ENCODE measurements at regions not wholly inside any gene's neighbourhood (a gene's known extent, or its start where the extent isn't known, plus 50 kb on each side); places are given as distances from the start of the nearest gene placed in this dataset.

DNA sequence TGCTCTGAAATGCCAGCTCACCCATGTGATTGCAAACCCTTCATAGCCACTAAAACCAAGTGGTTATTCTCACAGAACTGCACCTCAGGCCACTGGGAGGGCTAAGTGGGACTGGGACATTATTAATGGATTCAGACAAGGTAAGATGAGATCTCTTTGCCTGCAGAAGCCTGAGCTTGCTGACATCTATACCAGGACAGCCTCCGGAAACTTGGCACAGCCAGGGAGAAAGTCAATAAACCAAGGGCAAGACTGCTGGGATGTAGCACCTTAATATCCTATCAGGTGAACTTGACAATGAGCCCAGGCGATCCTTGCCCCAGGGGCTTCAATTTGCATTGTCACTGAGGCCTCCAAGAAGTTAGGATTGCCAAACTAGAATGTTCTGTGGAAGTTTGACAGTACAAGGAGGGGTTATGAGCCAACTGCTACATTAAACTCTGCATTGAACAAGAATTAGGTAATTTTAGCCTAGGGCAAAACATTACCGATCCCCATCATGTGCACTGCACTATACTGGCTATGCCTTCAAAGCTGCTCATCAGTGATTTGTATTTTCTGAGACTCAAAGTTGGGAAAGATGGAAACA, 60.1 kb upstream of the RALGAPA2 start:
- TF ChIP-seq, protein P1, sequence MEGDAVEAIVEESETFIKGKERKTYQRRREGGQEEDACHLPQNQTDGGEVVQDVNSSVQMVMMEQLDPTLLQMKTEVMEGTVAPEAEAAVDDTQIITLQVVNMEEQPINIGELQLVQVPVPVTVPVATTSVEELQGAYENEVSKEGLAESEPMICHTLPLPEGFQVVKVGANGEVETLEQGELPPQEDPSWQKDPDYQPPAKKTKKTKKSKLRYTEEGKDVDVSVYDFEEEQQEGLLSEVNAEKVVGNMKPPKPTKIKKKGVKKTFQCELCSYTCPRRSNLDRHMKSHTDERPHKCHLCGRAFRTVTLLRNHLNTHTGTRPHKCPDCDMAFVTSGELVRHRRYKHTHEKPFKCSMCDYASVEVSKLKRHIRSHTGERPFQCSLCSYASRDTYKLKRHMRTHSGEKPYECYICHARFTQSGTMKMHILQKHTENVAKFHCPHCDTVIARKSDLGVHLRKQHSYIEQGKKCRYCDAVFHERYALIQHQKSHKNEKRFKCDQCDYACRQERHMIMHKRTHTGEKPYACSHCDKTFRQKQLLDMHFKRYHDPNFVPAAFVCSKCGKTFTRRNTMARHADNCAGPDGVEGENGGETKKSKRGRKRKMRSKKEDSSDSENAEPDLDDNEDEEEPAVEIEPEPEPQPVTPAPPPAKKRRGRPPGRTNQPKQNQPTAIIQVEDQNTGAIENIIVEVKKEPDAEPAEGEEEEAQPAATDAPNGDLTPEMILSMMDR (IDR thresholded peaks at IDR 0.05; ENCODE audit: extremely low read depth, low read depth, low read length) = no peak
- Histone ChIP-seq H3K4me3 (ENCODE audit: insufficient read depth, low read length) (no peak overlapping the region), H3K79me2 (ENCODE audit: insufficient read depth, low read length) (no peaks in the 10 kb centered on the region), H3K27ac (ENCODE audit: low read depth, low read length) (no peak overlapping the region), H3K4me1 (ENCODE audit: insufficient read depth, low read length) (no peaks in the 10 kb centered on the region), H3K36me3 (ENCODE audit: insufficient read depth, low read length) (no peaks in the 10 kb centered on the region), H4K20me1 (ENCODE audit: insufficient read depth, low read length) (no peaks in the 10 kb centered on the region), H3K4me2 (ENCODE audit: insufficient read depth, low read length) (no peak overlapping the region), H3K9me3 (ENCODE audit: low read depth, low read length) (no peaks in the 10 kb centered on the region), H3K27me3 (ENCODE audit: insufficient read depth, low read length) (no peaks in the 10 kb centered on the region), H2AFZ (ENCODE audit: low read length) (no peak overlapping the region)
- no peak for DNase-seq (ENCODE audit: insufficient read length, low spot score, missing footprints)

DNA sequence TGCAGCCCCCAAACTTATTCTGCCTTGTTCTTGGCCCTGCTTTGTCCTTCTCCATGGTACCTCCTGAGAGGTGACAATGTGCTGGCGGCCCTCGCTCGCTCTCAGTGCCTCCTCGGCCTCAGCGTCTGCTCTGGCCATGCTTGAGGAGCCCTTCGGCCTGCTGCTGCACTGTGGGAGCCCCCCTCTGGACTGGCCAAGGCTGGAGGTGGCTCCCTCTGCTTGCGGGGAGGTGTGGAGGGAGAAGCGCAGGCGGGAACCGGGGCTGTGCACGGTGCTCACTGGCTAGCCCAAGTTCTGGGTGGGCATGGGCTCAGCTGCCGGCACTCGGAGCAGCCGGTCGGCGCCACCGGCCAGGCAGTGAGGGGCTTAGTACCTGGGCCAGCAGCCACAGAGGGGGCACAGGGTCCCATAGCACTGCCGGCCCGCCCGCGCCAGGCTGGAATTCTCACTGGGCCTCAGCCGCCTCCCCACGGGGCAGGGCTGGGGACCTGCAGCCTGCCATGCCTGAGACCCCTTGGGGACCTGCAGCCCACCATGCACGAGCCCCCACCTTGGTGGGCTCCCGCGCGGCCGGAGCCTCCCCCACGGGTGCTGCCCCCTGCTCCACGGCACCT, 55.9 kb upstream of the RALGAPA2 start:
- Histone ChIP-seq H3K36me3 (ENCODE audit: insufficient read depth, low read length) (no peaks in the 10 kb centered on the region), H3K27ac (ENCODE audit: low read depth, low read length) (no peak overlapping the region), H3K4me2 (ENCODE audit: insufficient read depth, low read length) (no peak overlapping the region), H3K79me2 (ENCODE audit: insufficient read depth, low read length) (no peaks in the 10 kb centered on the region), H3K4me1 (ENCODE audit: insufficient read depth, low read length) (no peaks in the 10 kb centered on the region), H2AFZ (ENCODE audit: low read length) (no peak overlapping the region), H4K20me1 (ENCODE audit: insufficient read depth, low read length) (no peaks in the 10 kb centered on the region), H3K9me3 (ENCODE audit: low read depth, low read length) (no peaks in the 10 kb centered on the region), H3K27me3 (ENCODE audit: insufficient read depth, low read length) (no peaks in the 10 kb centered on the region), H3K4me3 (ENCODE audit: insufficient read depth, low read length) (no peak overlapping the region)
- DNase-seq (ENCODE audit: insufficient read length, low spot score, missing footprints) = no peak
- TF ChIP-seq, protein P1 (IDR thresholded peaks at IDR 0.05; ENCODE audit: extremely low read depth, low read depth, low read length) = no peak

DNA sequence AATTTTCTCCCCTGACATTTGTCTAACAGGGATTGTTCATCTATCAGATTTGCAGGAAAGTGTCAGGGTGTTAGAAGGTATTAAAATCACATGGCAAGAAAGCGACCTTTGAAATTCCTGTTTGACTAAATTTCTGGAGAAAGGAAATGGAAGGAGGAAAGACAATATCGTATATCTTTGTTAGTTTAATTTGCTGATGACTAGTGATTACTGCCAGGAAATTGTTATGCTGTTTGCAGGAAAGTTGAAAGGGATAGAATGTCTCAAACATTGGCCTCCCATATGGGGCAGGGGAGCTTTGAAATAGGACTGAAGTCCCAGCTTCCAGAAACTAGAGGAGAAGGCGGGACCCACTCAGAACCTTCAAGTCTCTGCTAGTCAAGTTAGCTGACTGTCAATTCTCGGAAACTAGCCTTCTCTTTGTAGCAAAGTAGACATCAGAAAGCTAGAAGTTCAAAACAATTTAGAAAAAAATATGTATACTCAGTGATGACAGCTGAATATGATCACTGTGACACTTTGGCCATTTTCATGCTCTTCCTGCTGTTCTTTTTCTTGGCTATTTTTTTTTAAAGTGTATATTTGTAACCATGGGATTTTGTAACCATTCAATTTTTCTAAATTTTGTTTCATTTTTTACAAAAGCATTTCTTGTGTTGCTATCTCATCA, 53.4 kb upstream of the RALGAPA2 start:
- no peak overlapping the region for H3K4me3 ChIP-seq (ENCODE audit: insufficient read depth, low read length)
- no peaks in the 10 kb centered on the region for H3K27me3 ChIP-seq (ENCODE audit: insufficient read depth, low read length)
- H4K20me1 ChIP-seq (ENCODE audit: insufficient read depth, low read length) = no peaks in the 10 kb centered on the region
- no peaks in the 10 kb centered on the region for H3K4me1 ChIP-seq (ENCODE audit: insufficient read depth, low read length)
- no peak for DNase-seq (ENCODE audit: insufficient read length, low spot score, missing footprints)
- H2AFZ ChIP-seq (ENCODE audit: low read length) = no peak overlapping the region
- no peaks in the 10 kb centered on the region for H3K79me2 ChIP-seq (ENCODE audit: insufficient read depth, low read length)
- no peak overlapping the region for H3K4me2 ChIP-seq (ENCODE audit: insufficient read depth, low read length)
- no peaks in the 10 kb centered on the region for H3K9me3 ChIP-seq (ENCODE audit: low read depth, low read length)
- TF ChIP-seq, protein P1 (IDR thresholded peaks at IDR 0.05; ENCODE audit: extremely low read depth, low read depth, low read length) = no peak
- no peak overlapping the region for H3K27ac ChIP-seq (ENCODE audit: low read depth, low read length)
- H3K36me3 ChIP-seq (ENCODE audit: insufficient read depth, low read length) = no peaks in the 10 kb centered on the region

DNA sequence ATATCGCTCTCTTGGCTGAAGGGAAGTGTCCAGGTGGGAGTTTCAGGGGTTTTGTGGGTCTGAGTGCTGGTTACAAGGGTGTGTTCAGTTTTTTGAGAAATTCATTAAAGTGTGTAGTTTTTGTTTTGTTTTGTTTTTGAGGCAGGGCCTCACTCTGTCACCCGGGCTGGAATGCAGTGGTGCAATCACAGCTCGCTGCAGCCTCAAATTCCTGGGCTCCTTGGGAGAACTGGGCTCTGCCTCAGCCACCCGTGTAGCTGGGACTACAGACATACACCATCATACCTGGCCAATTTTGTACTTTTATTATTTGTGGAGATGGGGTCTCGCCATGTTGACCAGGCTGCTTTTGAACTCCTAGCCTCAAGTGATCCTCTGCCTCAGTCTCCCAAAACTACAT, 51.2 kb upstream of the RALGAPA2 start:
- Histone ChIP-seq H3K4me1 (ENCODE audit: insufficient read depth, low read length) (no peaks in the 10 kb centered on the region), H3K36me3 (ENCODE audit: insufficient read depth, low read length) (no peaks in the 10 kb centered on the region), H3K4me3 (ENCODE audit: insufficient read depth, low read length) (no peak overlapping the region), H3K4me2 (ENCODE audit: insufficient read depth, low read length) (no peak overlapping the region), H2AFZ (ENCODE audit: low read length) (no peak overlapping the region), H4K20me1 (ENCODE audit: insufficient read depth, low read length) (no peaks in the 10 kb centered on the region), H3K27me3 (ENCODE audit: insufficient read depth, low read length) (no peaks in the 10 kb centered on the region), H3K79me2 (ENCODE audit: insufficient read depth, low read length) (no peaks in the 10 kb centered on the region), H3K27ac (ENCODE audit: low read depth, low read length) (no peak overlapping the region), H3K9me3 (ENCODE audit: low read depth, low read length) (no peaks in the 10 kb centered on the region)
- TF ChIP-seq, protein P1 (IDR thresholded peaks at IDR 0.05; ENCODE audit: extremely low read depth, low read depth, low read length) = no peak
- no peak for DNase-seq (ENCODE audit: insufficient read length, low spot score, missing footprints)

All from osteoblast (primary cell).